GM06990 (cell line): ENCODE measurements at regions not wholly inside any gene's neighbourhood (a gene's known extent, or its start where the extent isn't known, plus 50 kb on each side); places are given as distances from the start of the nearest gene placed in this dataset.

Experiments used
- DNase-seq: peaks from one replicate; pipeline ENCODE4 v3.0.0-alpha.2; 2011; ENCODE audit not compliant: insufficient read length; ENCODE audit errors: extremely low read depth
- H3K27me3 ChIP-seq: replicated peaks from 2 replicates; pipeline ENCODE4 v1.6.0; 2011; ENCODE audit warnings: low read length; ENCODE audit not compliant: control insufficient read depth, insufficient read depth
- H3K36me3 ChIP-seq: 2 replicates; pipeline ENCODE4 v1.5.1; 2011; ENCODE audit warnings: low read length; ENCODE audit not compliant: control insufficient read depth, insufficient read depth
- H3K4me3 ChIP-seq: replicated peaks from 2 replicates; pipeline ENCODE4 v1.5.1; 2011; ENCODE audit warnings: low read depth, mild to moderate bottlenecking, control low read depth, low read length
- TF ChIP-seq, protein P1 (sequence below): IDR thresholded peaks from 2 replicates; pipeline ENCODE4 v1.5.1; 2011; ENCODE audit warnings: low read length, control low read depth, mild to moderate bottlenecking, inconsistent platforms; ENCODE audit not compliant: insufficient read depth, poor library complexity, severe bottlenecking

DNA sequence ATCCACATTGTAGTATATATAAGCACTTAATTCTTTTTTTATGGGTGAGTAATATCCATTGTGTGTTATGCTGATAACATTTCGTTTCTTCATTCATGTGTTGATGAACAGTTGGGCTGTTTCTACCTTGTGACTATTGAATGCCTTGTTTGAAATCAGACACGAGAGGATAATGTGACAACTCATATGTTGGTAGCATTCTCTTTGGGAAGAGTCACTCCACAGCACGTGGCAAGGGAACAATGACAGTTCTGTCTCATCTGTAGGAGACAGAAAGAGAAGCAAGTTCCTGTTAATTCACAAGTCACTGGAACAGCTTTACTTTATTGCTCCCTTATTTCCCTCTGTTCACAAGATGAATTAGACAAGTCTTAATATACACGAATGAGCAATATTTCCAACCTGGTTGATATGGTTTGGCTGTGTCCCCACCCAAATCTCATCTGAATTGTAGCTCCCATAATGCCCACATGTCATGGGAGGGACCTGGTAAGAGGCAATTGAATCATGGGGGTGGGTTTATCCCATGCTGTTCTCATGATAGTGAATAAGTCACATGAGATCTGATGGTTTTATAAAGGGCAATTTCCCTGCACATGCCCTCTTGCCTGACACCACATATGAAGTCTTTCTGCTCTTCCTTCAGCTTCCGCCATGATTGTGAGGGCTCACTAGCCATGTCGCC lies 125.3 kb downstream of the SEC23IP start:
- DNase-seq = no peak
- Histone ChIP-seq H3K4me3 (no peak overlapping the region), H3K36me3 (no peaks in the 10 kb centered on the region), H3K27me3 (no peaks in the 10 kb centered on the region; the same call in 1 of the 2 replicates)
- TF ChIP-seq, protein P1, sequence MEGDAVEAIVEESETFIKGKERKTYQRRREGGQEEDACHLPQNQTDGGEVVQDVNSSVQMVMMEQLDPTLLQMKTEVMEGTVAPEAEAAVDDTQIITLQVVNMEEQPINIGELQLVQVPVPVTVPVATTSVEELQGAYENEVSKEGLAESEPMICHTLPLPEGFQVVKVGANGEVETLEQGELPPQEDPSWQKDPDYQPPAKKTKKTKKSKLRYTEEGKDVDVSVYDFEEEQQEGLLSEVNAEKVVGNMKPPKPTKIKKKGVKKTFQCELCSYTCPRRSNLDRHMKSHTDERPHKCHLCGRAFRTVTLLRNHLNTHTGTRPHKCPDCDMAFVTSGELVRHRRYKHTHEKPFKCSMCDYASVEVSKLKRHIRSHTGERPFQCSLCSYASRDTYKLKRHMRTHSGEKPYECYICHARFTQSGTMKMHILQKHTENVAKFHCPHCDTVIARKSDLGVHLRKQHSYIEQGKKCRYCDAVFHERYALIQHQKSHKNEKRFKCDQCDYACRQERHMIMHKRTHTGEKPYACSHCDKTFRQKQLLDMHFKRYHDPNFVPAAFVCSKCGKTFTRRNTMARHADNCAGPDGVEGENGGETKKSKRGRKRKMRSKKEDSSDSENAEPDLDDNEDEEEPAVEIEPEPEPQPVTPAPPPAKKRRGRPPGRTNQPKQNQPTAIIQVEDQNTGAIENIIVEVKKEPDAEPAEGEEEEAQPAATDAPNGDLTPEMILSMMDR = no peak

- TF ChIP-seq, protein P1 = no peak
- DNase-seq = no peak
- no peaks in the 10 kb centered on the region; the same call in 1 of the 2 replicates for H3K27me3 ChIP-seq
- no peaks in the 10 kb centered on the region for H3K36me3 ChIP-seq
- no peak overlapping the region for H3K4me3 ChIP-seq
Observed at GRCh38 chr10:120018695-120019094, 126.2 kb downstream of the SEC23IP start.

- no peaks in the 10 kb centered on the region; the same call in 1 of the 2 replicates for H3K27me3 ChIP-seq
- H3K4me3 ChIP-seq = no peak overlapping the region
- H3K36me3 ChIP-seq = no peaks in the 10 kb centered on the region
- TF ChIP-seq, protein P1 = no peak
- no peak for DNase-seq
Observed at GRCh38 chr10:120019568-120019967, 127.0 kb downstream of the SEC23IP start.

- no peaks in the 10 kb centered on the region; the same call in 1 of the 2 replicates for H3K27me3 ChIP-seq
Observed at GRCh38 chr10:120022357-120022756, 129.8 kb downstream of the SEC23IP start.

DNA sequence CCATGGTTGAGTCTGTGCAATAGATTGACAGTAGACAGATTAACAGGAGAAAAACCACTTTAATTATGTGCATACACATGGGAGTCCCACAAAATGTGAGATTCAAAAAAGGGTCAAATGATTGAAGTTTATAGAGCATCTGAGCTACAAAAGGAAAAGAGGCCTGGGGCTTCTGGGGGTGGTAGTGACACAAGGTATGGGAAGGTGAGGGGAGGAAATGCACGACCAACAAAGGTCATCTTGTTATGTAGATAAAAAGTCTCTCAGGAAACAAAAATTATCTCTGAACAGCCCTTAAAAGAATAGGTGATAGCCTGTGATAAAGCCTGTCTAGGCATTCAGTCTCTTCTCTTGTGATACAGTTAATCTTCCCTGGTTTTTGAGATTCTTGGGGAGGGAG lies 141.7 kb downstream of the SEC23IP start:
- DNase-seq = no peak
- no peak overlapping the region for H3K4me3 ChIP-seq
- TF ChIP-seq, protein P1 = no peak

More at GRCh38 chr10:120022357-120022756, 129.8 kb downstream of the SEC23IP start:
- TF ChIP-seq, protein P1 = no peak
- no peaks in the 10 kb centered on the region for H3K36me3 ChIP-seq
- no peak for DNase-seq
- no peak overlapping the region for H3K4me3 ChIP-seq

GRCh38 chr10:120039046-120039445 lies 146.5 kb downstream of the SEC23IP start:
- Histone ChIP-seq H3K36me3 (no peaks in the 10 kb centered on the region), H3K4me3 (no peak overlapping the region), H3K27me3 (no peaks in the 10 kb centered on the region; the same call in none of the 2 replicates)
- TF ChIP-seq, protein P1 = no peak
- no peak for DNase-seq

More for the DNA sequence above, 141.7 kb downstream of the SEC23IP start:
- Histone ChIP-seq H3K27me3 (no peaks in the 10 kb centered on the region; the same call in 1 of the 2 replicates), H3K36me3 (no peaks in the 10 kb centered on the region)
